CD4-positive, alpha-beta T cell treated with Interleukin-2 at 100 ng/mL for 4 hours (primary cell): ENCODE measurements at regions not wholly inside any gene's neighbourhood (a gene's known extent, or its start where the extent isn't known, plus 50 kb on each side); places are given as distances from the start of the nearest gene placed in this dataset.
"Not testable (repeated sequence)": the region's sequence is repeated elsewhere in the genome, so short reads cannot be mapped to it uniquely, and the experiment has no call there.

Experiments used
- DNase-seq: peaks from one replicate; pipeline ENCODE4 v3.0.0-alpha.2; 2020; ENCODE audit warnings: low spot score

GRCh38 chr9:714675-715074 lies 126.8 kb upstream of the DMRT1 start:
- DNase-seq: no peak

GRCh38 chr9:715300-715699 lies 126.2 kb upstream of the DMRT1 start:
- DNase-seq: no peak

GRCh38 chr9:715743-716400 lies 125.6 kb upstream of the DMRT1 start:
- DNase-seq: no peak

GRCh38 chr9:717722-718121 lies 123.8 kb upstream of the DMRT1 start:
- DNase-seq: no peak

GRCh38 chr9:720239-720881 lies 121.1 kb upstream of the DMRT1 start:
- no peak for DNase-seq

GRCh38 chr9:722388-722980 lies 119.0 kb upstream of the DMRT1 start:
- DNase-seq: no peak

- not testable (repeated sequence) for DNase-seq
Measured at GRCh38 chr9:724461-724860, 117.0 kb upstream of the DMRT1 start.

- DNase-seq: no peak
Measured at GRCh38 chr9:726005-726404, 115.5 kb upstream of the DMRT1 start.

GRCh38 chr9:727767-728166 lies 113.7 kb upstream of the DMRT1 start:
- no peak for DNase-seq

GRCh38 chr9:728535-728934 lies 113.0 kb upstream of the DMRT1 start:
- no peak for DNase-seq

- no peak for DNase-seq
Measured at GRCh38 chr9:731474-731873, 110.0 kb upstream of the DMRT1 start.

GRCh38 chr9:734831-735511 lies 106.5 kb upstream of the DMRT1 start:
- DNase-seq: no peak

GRCh38 chr9:737400-738120 lies 103.9 kb upstream of the DMRT1 start:
- no peak for DNase-seq

GRCh38 chr9:738209-738915 lies 103.1 kb upstream of the DMRT1 start:
- DNase-seq: no peak

GRCh38 chr9:739362-739761 lies 102.1 kb upstream of the DMRT1 start:
- no peak for DNase-seq

- no peak for DNase-seq
Measured at GRCh38 chr9:740221-740620, 101.3 kb upstream of the DMRT1 start.

- no peak for DNase-seq
Measured at GRCh38 chr9:742104-742503, 99.4 kb upstream of the DMRT1 start.

- DNase-seq: no peak
Measured at GRCh38 chr9:742914-743589, 98.4 kb upstream of the DMRT1 start.

- no peak for DNase-seq
Measured at GRCh38 chr9:744046-744712, 97.3 kb upstream of the DMRT1 start.

- DNase-seq: no peak
Measured at GRCh38 chr9:744790-745484, 96.6 kb upstream of the DMRT1 start.
